Sciatic nerve (tissue), 2 donors: ENCODE measurements at regions not wholly inside any gene's neighbourhood (a gene's known extent, or its start where the extent isn't known, plus 50 kb on each side); places are given as distances from the start of the nearest gene placed in this dataset.
A peak's percentile ranks its signal among the peaks of the same experiment; 100 is the strongest.

ENCODE experiments used
- ATAC-seq: fragments of 200-7000 bp; cut with Tn5 transposase; one replicate; pipeline ENCODE4 v1.9.1; 2020; ENCODE audit warnings: mild to moderate bottlenecking, moderate library complexity
- DNase-seq: peaks from one replicate; pipeline ENCODE4 v3.0.0-alpha.2; 2020; ENCODE audit warnings: low spot score
- intact Hi-C: fragments of 100-400 bp; cut with DNase I; formaldehyde crosslinking; loops from one replicate; pipeline ENCODE4 v1.14.2; 2022
- donor health status: DM: no; HTN: no; CAD: no.
- donor health status: DM: no; HTN: no; CAD: no.

GRCh38 chr2:152227969-152228592, 52.5 kb upstream of the STAM2 start:
- peak; percentile 79 for ATAC-seq

GRCh38 chr2:152231446-152231845, 55.9 kb upstream of the STAM2 start:
- intact Hi-C loops: no loop called here
- ATAC-seq (no peak), DNase-seq (no peak)

More at GRCh38 chr2:152227969-152228592, 52.5 kb upstream of the STAM2 start:
- no peak for DNase-seq
- intact Hi-C loops: no loop called here

- ATAC-seq (no peak), DNase-seq (no peak)
- intact Hi-C loops: no loop called here
Measured at GRCh38 chr2:152234277-152234676, 58.7 kb upstream of the STAM2 start.

GRCh38 chr2:152236191-152236925, 60.8 kb upstream of the STAM2 start:
- intact Hi-C loops: no loop called here
- ATAC-seq: no peak
- DNase-seq: no peak

- intact Hi-C loops: no loop called here
Measured at GRCh38 chr2:152238016-152238415, 62.5 kb upstream of the STAM2 start.

GRCh38 chr2:152240559-152241231, 65.1 kb upstream of the STAM2 start:
- ATAC-seq: no peak
- intact Hi-C loops: no loop called here

More at GRCh38 chr2:152238016-152238415, 62.5 kb upstream of the STAM2 start:
- no peak for ATAC-seq
- no peak for DNase-seq

GRCh38 chr2:152241948-152242729, 66.6 kb upstream of the STAM2 start:
- ATAC-seq: no peak
- no peak for DNase-seq
- intact Hi-C loops: no loop called here

More at GRCh38 chr2:152240559-152241231, 65.1 kb upstream of the STAM2 start:
- DNase-seq: no peak

- DNase-seq (no peak), ATAC-seq (no peak)
- intact Hi-C loops: no loop called here
Measured at GRCh38 chr2:152242787-152243472, 67.4 kb upstream of the STAM2 start.

- DNase-seq: no peak
- ATAC-seq: peak; percentile 86
- intact Hi-C loops: no loop called here
Measured at GRCh38 chr2:152243761-152244640, 68.4 kb upstream of the STAM2 start.

- intact Hi-C loops: no loop called here
Measured at GRCh38 chr2:152245653-152246052, 70.1 kb upstream of the STAM2 start.

GRCh38 chr2:152246686-152247336, 71.2 kb upstream of the STAM2 start:
- DNase-seq: no peak
- no peak for ATAC-seq
- intact Hi-C loops: no loop called here

More at GRCh38 chr2:152245653-152246052, 70.1 kb upstream of the STAM2 start:
- no peak for DNase-seq
- no peak for ATAC-seq

- DNase-seq (no peak), ATAC-seq (no peak)
- intact Hi-C loops: no loop called here
Measured at GRCh38 chr2:152247337-152247695, 71.8 kb upstream of the STAM2 start.

- intact Hi-C loops: no loop called here
- no peak for ATAC-seq
- no peak for DNase-seq
Measured at GRCh38 chr2:152250421-152251100, 75.0 kb upstream of the STAM2 start.

GRCh38 chr2:152251211-152251610, 75.6 kb upstream of the STAM2 start:
- DNase-seq (no peak), ATAC-seq (no peak)
- intact Hi-C loops: no loop called here

- DNase-seq: no peak
- intact Hi-C loops: no loop called here
- ATAC-seq: no peak
Measured at GRCh38 chr2:152251811-152252210, 76.2 kb upstream of the STAM2 start.

GRCh38 chr2:152254486-152254885, 78.9 kb upstream of the STAM2 start:
- ATAC-seq (no peak), DNase-seq (no peak)
- intact Hi-C loops: no loop called here

- intact Hi-C loops: no loop called here
- no peak for DNase-seq
- ATAC-seq: no peak
Measured at GRCh38 chr2:152254976-152255375, 79.4 kb upstream of the STAM2 start.
